Muscle of leg (tissue), 3 donors: ENCODE measurements at regions not wholly inside any gene's neighbourhood (a gene's known extent, or its start where the extent isn't known, plus 50 kb on each side); places are given as distances from the start of the nearest gene placed in this dataset.
"Not testable (repeated sequence)": the region's sequence is repeated elsewhere in the genome, so short reads cannot be mapped to it uniquely, and the experiment has no call there.

Experiments
- DNase-seq: peaks from one replicate; pipeline ENCODE4 v3.0.0; 2013
- H3K27ac ChIP-seq: one replicate; pipeline ENCODE4 v1.5.1; 2013; ENCODE audit warnings: mild to moderate bottlenecking, low read length, control low read depth
- H3K27me3 ChIP-seq: one replicate; pipeline ENCODE4 v1.6.1; 2013; ENCODE audit warnings: low read length; ENCODE audit not compliant: control insufficient read depth, insufficient read depth
- H3K36me3 ChIP-seq: one replicate; pipeline ENCODE4 v1.6.1; 2013; ENCODE audit warnings: low read length; ENCODE audit not compliant: control insufficient read depth, insufficient read depth
- H3K4me1 ChIP-seq: one replicate; pipeline ENCODE4 v1.6.1; 2013; ENCODE audit warnings: low read length; ENCODE audit not compliant: control insufficient read depth, insufficient read depth
- H3K4me3 ChIP-seq: one replicate; pipeline ENCODE4 v1.5.1; 2013; ENCODE audit warnings: low read length, control low read depth
- H3K9me3 ChIP-seq: replicated peaks from 2 replicates; pipeline ENCODE4 v1.6.1; 2013; ENCODE audit warnings: low read depth, low read length; ENCODE audit not compliant: control insufficient read depth
- WGBS: methylation state at CpG from one replicate; pipeline ENCODE4 v1.1.5; 2013; ENCODE audit warnings: missing lambda C conversion rate; ENCODE audit not compliant: insufficient coverage; 5-methylcytosine and 5-hydroxymethylcytosine counted together

GRCh38 chr14:105600939-105601359 is 74.6 kb downstream of the TMEM121 start:
- H3K4me3 ChIP-seq, result no peak overlapping the region
- H3K4me1 ChIP-seq, result no peaks in the 10 kb centered on the region
- no peak overlapping the region for H3K27ac ChIP-seq
- DNase-seq, result no peak
- no peaks in the 10 kb centered on the region for H3K27me3 ChIP-seq
- no peaks in the 10 kb centered on the region for H3K36me3 ChIP-seq
- H3K9me3 ChIP-seq, result peaks cover 32% of the 10 kb centered on the region
- 83% methylated on average over 15 of the region's 19 CpGs for WGBS

GRCh38 chr14:105601360-105602242 is 75.2 kb downstream of the TMEM121 start:
- no peak overlapping the region for H3K4me3 ChIP-seq
- H3K4me1 ChIP-seq, result no peaks in the 10 kb centered on the region
- peaks cover 31% of the 10 kb centered on the region for H3K9me3 ChIP-seq
- H3K27me3 ChIP-seq, result no peaks in the 10 kb centered on the region
- H3K27ac ChIP-seq, result no peak overlapping the region
- no peaks in the 10 kb centered on the region for H3K36me3 ChIP-seq
- 88% methylated on average over 20 of the region's 20 CpGs for WGBS
- DNase-seq, result no peak

- H3K27ac ChIP-seq, result no peak overlapping the region
- H3K9me3 ChIP-seq, result peaks cover 30% of the 10 kb centered on the region
- H3K36me3 ChIP-seq, result no peaks in the 10 kb centered on the region
- H3K4me1 ChIP-seq, result no peaks in the 10 kb centered on the region
- DNase-seq, result no peak
- no peaks in the 10 kb centered on the region for H3K27me3 ChIP-seq
- no peak overlapping the region for H3K4me3 ChIP-seq
- 80% methylated on average over 9 of the region's 9 CpGs for WGBS
Observed at GRCh38 chr14:105602243-105602750, 75.9 kb downstream of the TMEM121 start.

GRCh38 chr14:105602799-105603793 is 76.7 kb downstream of the TMEM121 start:
- Histone ChIP-seq H3K9me3 (peaks cover 30% of the 10 kb centered on the region), H3K27ac (no peak overlapping the region), H3K36me3 (no peaks in the 10 kb centered on the region), H3K4me1 (no peaks in the 10 kb centered on the region), H3K27me3 (no peaks in the 10 kb centered on the region), H3K4me3 (no peak overlapping the region)
- WGBS, result 78% methylated on average over 6 of the region's 6 CpGs
- DNase-seq, result no peak

GRCh38 chr14:105604531-105605463 is 78.4 kb downstream of the TMEM121 start:
- DNase-seq, H3K4me3 ChIP-seq, H3K4me1 ChIP-seq, H3K27me3 ChIP-seq, H3K27ac ChIP-seq, H3K36me3 ChIP-seq: not testable (repeated sequence)
- 83% methylated on average over 17 of the region's 32 CpGs for WGBS
- H3K9me3 ChIP-seq, result peaks cover 30% of the 10 kb centered on the region

- 85% methylated on average over 21 of the region's 24 CpGs for WGBS
Observed at GRCh38 chr14:105605464-105606304, 79.3 kb downstream of the TMEM121 start.

GRCh38 chr14:105606305-105606975 is 80.1 kb downstream of the TMEM121 start:
- H3K4me1 ChIP-seq, H3K27ac ChIP-seq, H3K4me3 ChIP-seq, DNase-seq, H3K27me3 ChIP-seq, H3K36me3 ChIP-seq: not testable (repeated sequence)
- H3K9me3 ChIP-seq, result peaks cover 29% of the 10 kb centered on the region
- 60% methylated on average over 1 of the region's 15 CpGs for WGBS

More at GRCh38 chr14:105605464-105606304, 79.3 kb downstream of the TMEM121 start:
- H3K4me3 ChIP-seq, result no peak overlapping the region
- DNase-seq, result no peak
- H3K27ac ChIP-seq, result no peak overlapping the region
- H3K9me3 ChIP-seq, result peaks cover 30% of the 10 kb centered on the region
- no peaks in the 10 kb centered on the region for H3K4me1 ChIP-seq
- no peaks in the 10 kb centered on the region for H3K27me3 ChIP-seq
- H3K36me3 ChIP-seq, result no peaks in the 10 kb centered on the region

GRCh38 chr14:105607025-105607424 is 80.6 kb downstream of the TMEM121 start:
- H3K4me3 ChIP-seq, H3K27ac ChIP-seq, H3K36me3 ChIP-seq, H3K27me3 ChIP-seq, H3K4me1 ChIP-seq, DNase-seq: not testable (repeated sequence)
- H3K9me3 ChIP-seq, result peaks cover 24% of the 10 kb centered on the region
- WGBS, result 44% methylated on average over 5 of the region's 16 CpGs
